Heart right ventricle (tissue), 16 donors: ENCODE measurements at regions not wholly inside any gene's neighbourhood (a gene's known extent, or its start where the extent isn't known, plus 50 kb on each side); places are given as distances from the start of the nearest gene placed in this dataset.

Experiments used
- ATAC-seq, 8 donors: fragments of 200-7000 bp; cut with Tn5 transposase; one replicate each; pipeline ENCODE4 v1.9.1; 2020; ENCODE audit warnings: mild to moderate bottlenecking in 8 of 8, moderate library complexity in 8 of 8, moderate number of reproducible peaks in 1 of 8
- DNase-seq, 2 donors: peaks; one replicate each; pipeline ENCODE4 v3.0.0-alpha.2; 2020
- H3K27ac ChIP-seq, 10 donors: fragments of 200-600 bp; sonication (generic) in 2 of 10; one replicate each; pipeline versions ENCODE4 v1.5.0 to v1.8.0; 2020 to 2022; ENCODE audit warnings: mild to moderate bottlenecking in 3 of 10
- H3K27me3 ChIP-seq, 7 donors: fragments of 200-600 bp; one replicate each; pipeline ENCODE4 v1.8.0; 2021 to 2022; ENCODE audit warnings: mild to moderate bottlenecking in 2 of 7
- H3K36me3 ChIP-seq, 9 donors: fragments of 200-600 bp; sonication (generic) in 1 of 9; one replicate each; pipeline versions ENCODE4 v1.5.0 to v1.8.0; 2020 to 2022; ENCODE audit warnings: mild to moderate bottlenecking in 2 of 9
- H3K4me1 ChIP-seq, 9 donors: fragments of 200-600 bp; sonication (generic) in 1 of 9; one replicate each; pipeline versions ENCODE4 v1.5.0 to v1.8.0; 2020 to 2022; ENCODE audit warnings: mild to moderate bottlenecking in 4 of 9
- H3K4me3 ChIP-seq, 10 donors: fragments of 200-600 bp; sonication (generic) in 2 of 10; one replicate each; pipeline versions ENCODE4 v1.5.0 to v1.8.0; 2020 to 2022; ENCODE audit warnings: mild to moderate bottlenecking in 7 of 10, moderate library complexity in 2 of 10
- H3K9me3 ChIP-seq, 11 donors: fragments of 200-600 bp in 10 of 11; sonication (generic) in 2 of 11; one replicate each; pipeline versions ENCODE4 v1.5.0 to v1.8.0; 2013 to 2022; ENCODE audit warnings: mild to moderate bottlenecking in 2 of 11, control low read depth in 1 of 11, moderate library complexity in 1 of 11
- WGBS, 2 donors: extraction: QIAGEN DNeasy Blood & Tissue Kit; methylation state at CpG; one replicate each; pipeline ENCODE4 v1.1.7; 2013; ENCODE audit warnings: inconsistent platforms in 1 of 2; 5-methylcytosine and 5-hydroxymethylcytosine counted together
- intact Hi-C, 10 donors: fragments of 100-400 bp; cut with DNase I; formaldehyde crosslinking; loops; one replicate each; pipeline versions ENCODE4 v1.11.1 to v1.14.2; 2022
- TF ChIP-seq, protein P1 (sequence below), 9 donors: fragments of 200-600 bp; sonication (generic) in 2 of 9; IDR thresholded peaks; one replicate each; pipeline versions ENCODE4 v1.5.0 to v1.8.0; 2021 to 2022; ENCODE audit warnings: antibody characterized with exemption in 9 of 9, mild to moderate bottlenecking in 5 of 9, moderate library complexity in 1 of 9
- donor health status: Arrhythmogenic right ventricular cardiomyopathy.
- donor health status: ischemic (EF 13 %, LVEDD 7.1; RV severe dilation, severe dysfunction).
- donor health status: healthy with polysubstance abuse.
- donor health status: DM: no; HTN: yes; CAD: no.
- donor health status: DM: no; HTN: no; CAD: no.
- donor health status: ischemic (EF 25% LVEDD 6.9; RV normal size, moderate dysfunction).
- donor health status: ischemic (EF 25% LVEDD 5.7; RV mildly dilated, moderate dysfunction).
- donor health status: healthy.
- donor health status: DM: yes; HTN: yes; CAD: no.
- donor health status: Ischemic cardiomyopathy.
- donor health status: ischemic (EF 35%, LVEDD 5.7; RV mildly dilated, moderate dysfunction).
- donor health status: nonischemic (EF 11% LVEDD 7.7; RV severe dilation, severe dysfunction).
- donor health status: DM: yes; HTN: yes; CAD: no.
- donor health status: PGD.
- donor health status: ischemic (EF 29% LVEDD 5.4; RV normal size, mild dysfunction).
- donor health status: nonischemic (EF 23%, LVEDD 6.1; RV moderate dilation, normal function).

GRCh38 chr16:87015021-87015420 lies 302.2 kb downstream of the C16orf95 start:
- TF ChIP-seq, protein P1, sequence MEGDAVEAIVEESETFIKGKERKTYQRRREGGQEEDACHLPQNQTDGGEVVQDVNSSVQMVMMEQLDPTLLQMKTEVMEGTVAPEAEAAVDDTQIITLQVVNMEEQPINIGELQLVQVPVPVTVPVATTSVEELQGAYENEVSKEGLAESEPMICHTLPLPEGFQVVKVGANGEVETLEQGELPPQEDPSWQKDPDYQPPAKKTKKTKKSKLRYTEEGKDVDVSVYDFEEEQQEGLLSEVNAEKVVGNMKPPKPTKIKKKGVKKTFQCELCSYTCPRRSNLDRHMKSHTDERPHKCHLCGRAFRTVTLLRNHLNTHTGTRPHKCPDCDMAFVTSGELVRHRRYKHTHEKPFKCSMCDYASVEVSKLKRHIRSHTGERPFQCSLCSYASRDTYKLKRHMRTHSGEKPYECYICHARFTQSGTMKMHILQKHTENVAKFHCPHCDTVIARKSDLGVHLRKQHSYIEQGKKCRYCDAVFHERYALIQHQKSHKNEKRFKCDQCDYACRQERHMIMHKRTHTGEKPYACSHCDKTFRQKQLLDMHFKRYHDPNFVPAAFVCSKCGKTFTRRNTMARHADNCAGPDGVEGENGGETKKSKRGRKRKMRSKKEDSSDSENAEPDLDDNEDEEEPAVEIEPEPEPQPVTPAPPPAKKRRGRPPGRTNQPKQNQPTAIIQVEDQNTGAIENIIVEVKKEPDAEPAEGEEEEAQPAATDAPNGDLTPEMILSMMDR (IDR thresholded peaks at IDR 0.05), result no peak
- ATAC-seq, result no peak
- H3K4me1 ChIP-seq, result no peaks in the 10 kb centered on the region
- intact Hi-C loops, result no loop called here
- H3K4me3 ChIP-seq, result no peak overlapping the region
- H3K9me3 ChIP-seq, result no peaks in the 10 kb centered on the region
- 96 to 98% methylated on average over 5 of the region's 5 CpGs for WGBS, 2 donors
- no peak for DNase-seq
- H3K27me3 ChIP-seq, result peaks cover 0 to 21% (median 0%) of the 10 kb centered on the region in 7 donors
- H3K27ac ChIP-seq, result no peak overlapping the region
- no peaks in the 10 kb centered on the region for H3K36me3 ChIP-seq

DNA sequence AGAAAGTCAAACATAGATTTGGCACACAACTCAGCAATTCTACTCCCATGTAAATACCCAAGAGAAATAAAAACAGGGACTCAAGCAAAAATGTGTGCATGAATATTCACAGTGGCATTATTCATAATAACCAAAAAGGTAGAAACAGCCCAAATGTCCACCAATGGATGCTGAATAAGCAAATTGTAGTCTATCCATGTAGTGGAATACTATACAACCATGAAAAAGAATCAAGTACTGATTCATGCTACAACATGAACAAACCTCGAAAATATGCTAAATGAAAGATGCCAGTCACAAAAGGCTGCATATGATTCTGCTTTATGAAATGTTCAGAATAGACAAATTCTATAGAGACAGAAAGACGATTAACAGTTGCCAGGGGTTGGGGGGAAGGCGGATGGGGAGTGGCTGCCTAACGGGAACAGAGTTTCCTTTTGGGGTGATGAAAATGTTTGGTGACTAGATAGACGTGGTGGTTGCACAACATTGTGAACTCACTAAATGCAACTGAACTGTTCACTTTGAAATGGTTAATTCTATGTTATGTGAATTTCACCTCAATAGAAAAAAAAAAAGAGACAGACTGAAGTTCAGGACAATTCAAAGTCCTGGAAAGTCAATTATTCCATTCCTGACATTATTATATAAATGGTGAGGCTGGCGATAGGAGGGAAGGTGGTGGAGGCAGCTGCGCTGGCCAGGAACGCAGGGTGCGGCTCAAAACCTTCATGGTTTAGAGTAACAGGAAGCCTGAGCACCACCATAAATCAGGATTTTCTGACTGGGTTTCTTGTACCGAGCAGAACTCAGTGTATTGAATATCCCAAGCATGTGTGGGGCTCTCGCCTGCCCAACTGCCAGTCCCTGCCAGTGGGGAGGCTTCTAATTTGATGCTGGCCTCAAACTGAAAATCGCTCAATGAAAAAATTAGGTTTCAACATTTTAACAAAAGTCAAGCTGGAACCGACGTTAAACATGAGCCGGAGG lies 300.9 kb downstream of the C16orf95 start:
- 71 to 85% methylated on average over 15 of the region's 15 CpGs for WGBS, 2 donors
- Histone ChIP-seq H3K27ac (no peak overlapping the region), H3K4me1 (no peaks in the 10 kb centered on the region), H3K4me3 (no peak overlapping the region), H3K9me3 (no peaks in the 10 kb centered on the region), H3K36me3 (no peaks in the 10 kb centered on the region), H3K27me3 (peaks cover 0 to 26% (median 0%) of the 10 kb centered on the region in 7 donors)
- no peak for DNase-seq
- TF ChIP-seq, protein P1 (IDR thresholded peaks at IDR 0.05), result no peak
- no peak for ATAC-seq
- intact Hi-C loops, result no loop called here

GRCh38 chr16:87017371-87018012 lies 299.7 kb downstream of the C16orf95 start:
- Histone ChIP-seq H3K27me3 (peaks cover 0 to 26% (median 0%) of the 10 kb centered on the region in 7 donors), H3K4me1 (no peaks in the 10 kb centered on the region), H3K36me3 (no peaks in the 10 kb centered on the region), H3K27ac (no peak overlapping the region), H3K9me3 (no peaks in the 10 kb centered on the region), H3K4me3 (no peak overlapping the region)
- intact Hi-C loops, result no loop called here
- 66 to 69% methylated on average over 9 of the region's 9 CpGs for WGBS, 2 donors
- TF ChIP-seq, protein P1 (IDR thresholded peaks at IDR 0.05), result no peak
- DNase-seq (no peak), ATAC-seq (no peak)

GRCh38 chr16:87025676-87026075 lies 291.5 kb downstream of the C16orf95 start:
- TF ChIP-seq, protein P1 (IDR thresholded peaks at IDR 0.05), result no peak
- Histone ChIP-seq H3K27ac (no peak overlapping the region), H3K9me3 (no peaks in the 10 kb centered on the region), H3K4me3 (no peak overlapping the region), H3K4me1 (no peaks in the 10 kb centered on the region), H3K27me3 (peaks cover 0 to 1% (median 0%) of the 10 kb centered on the region in 7 donors), H3K36me3 (no peaks in the 10 kb centered on the region)
- ATAC-seq, result no peak
- WGBS, 2 donors, result 94% methylated on average over 1 of the region's 1 CpG
- intact Hi-C loops, result no loop called here
- DNase-seq, result no peak
